Stimulated activated CD4-positive, alpha-beta T cell treated with anti-CD3 and anti-CD28 coated beads, Interleukin-15, amount 100 ng/mL, for 48 hours (primary cell): ENCODE measurements at regions not wholly inside any gene's neighbourhood (a gene's known extent, or its start where the extent isn't known, plus 50 kb on each side); places are given as distances from the start of the nearest gene placed in this dataset.
"Not testable (repeated sequence)": the region's sequence is repeated elsewhere in the genome, so short reads cannot be mapped to it uniquely, and the experiment has no call there.

Experiments used
- DNase-seq, 2 donors: peaks; one replicate each; pipeline ENCODE4 v3.0.0-alpha.2; 2020; ENCODE audit warnings: low read depth in 2 of 2

- DNase-seq, result no peak
Observed at GRCh38 chr10:3385487-3385886, 212.9 kb upstream of the PITRM1 start.

- DNase-seq, result no peak
Observed at GRCh38 chr10:3382092-3382491, 209.5 kb upstream of the PITRM1 start.

GRCh38 chr10:3380406-3381050 is 207.9 kb upstream of the PITRM1 start:
- no peak for DNase-seq

- DNase-seq, result no peak
Observed at GRCh38 chr10:3376631-3377030, 204.0 kb upstream of the PITRM1 start.

GRCh38 chr10:3375505-3375904 is 202.9 kb upstream of the PITRM1 start:
- no peak for DNase-seq

GRCh38 chr10:3374914-3375313 is 202.3 kb upstream of the PITRM1 start:
- no peak for DNase-seq

GRCh38 chr10:3373374-3374027 is 200.9 kb upstream of the PITRM1 start:
- not testable (repeated sequence) for DNase-seq

- DNase-seq, result no peak
Observed at GRCh38 chr10:3372281-3372680, 199.7 kb upstream of the PITRM1 start.

- DNase-seq, result not testable (repeated sequence)
Observed at GRCh38 chr10:3371624-3372023, 199.0 kb upstream of the PITRM1 start.

- no peak for DNase-seq
Observed at GRCh38 chr10:3366735-3367405, 194.3 kb upstream of the PITRM1 start.

GRCh38 chr10:3366043-3366442 is 193.5 kb upstream of the PITRM1 start:
- DNase-seq, result no peak

GRCh38 chr10:3365630-3366029 is 193.0 kb upstream of the PITRM1 start:
- DNase-seq, result no peak

GRCh38 chr10:3364768-3365480 is 192.3 kb upstream of the PITRM1 start:
- no peak for DNase-seq

GRCh38 chr10:3363311-3364045 is 190.9 kb upstream of the PITRM1 start:
- DNase-seq, result no peak

- DNase-seq, result no peak
Observed at GRCh38 chr10:3362394-3362793, 189.8 kb upstream of the PITRM1 start.

GRCh38 chr10:3361640-3362039 is 189.1 kb upstream of the PITRM1 start:
- no peak for DNase-seq

GRCh38 chr10:3357737-3358136 is 185.2 kb upstream of the PITRM1 start:
- no peak for DNase-seq

GRCh38 chr10:3355536-3355935 is 183.0 kb upstream of the PITRM1 start:
- DNase-seq, result no peak

- no peak for DNase-seq
Observed at GRCh38 chr10:3354174-3354900, 181.8 kb upstream of the PITRM1 start.

- no peak for DNase-seq
Observed at GRCh38 chr10:3353235-3353634, 180.7 kb upstream of the PITRM1 start.

GRCh38 chr10:3350617-3351258 is 178.2 kb upstream of the PITRM1 start:
- no peak for DNase-seq
